ENCODE measurements at regions not wholly inside any gene's neighbourhood (a gene's known extent, or its start where the extent isn't known, plus 50 kb on each side); places are given as distances from the start of the nearest gene placed in this dataset.
"Not testable (repeated sequence)": the region's sequence is repeated elsewhere in the genome, so short reads cannot be mapped to it uniquely, and the experiment has no call there.

DNA sequence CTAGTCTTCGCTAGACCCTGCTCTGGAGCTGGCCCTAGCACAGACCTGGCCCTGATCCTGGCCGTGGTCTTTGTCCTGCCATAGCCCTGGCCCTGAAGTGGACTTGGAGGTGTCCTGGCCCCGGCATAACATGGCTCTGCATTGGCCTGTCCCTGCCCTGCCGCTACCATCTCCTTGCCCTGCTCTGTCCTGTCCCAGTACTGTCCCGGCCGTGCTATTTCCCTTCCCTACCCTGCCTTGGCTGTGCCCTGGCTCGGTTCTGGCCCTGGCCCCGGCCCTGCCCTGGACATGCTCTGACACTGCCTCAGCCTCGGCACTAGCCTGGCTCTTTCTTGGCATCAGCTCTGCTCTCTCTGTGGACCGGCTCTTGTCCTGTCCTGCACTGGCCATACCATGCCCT, 331.8 kb upstream of the PLGLB1 start:
- not testable (repeated sequence) for H3K36me3 Mint-ChIP-seq; H3K4me3 Mint-ChIP-seq; DNase-seq (ENCODE audit: low spot score in 2 of 2); ATAC-seq (ENCODE audit: low read depth); H3K27ac Mint-ChIP-seq; H3K9me3 Mint-ChIP-seq; H3K27me3 Mint-ChIP-seq; H3K4me1 Mint-ChIP-seq

GRCh38 chr2:87354102-87354501, 332.5 kb upstream of the PLGLB1 start:
- H3K4me1 Mint-ChIP-seq, result not testable (repeated sequence)

GRCh38 chr2:87360250-87360649, 338.6 kb upstream of the PLGLB1 start:
- H3K36me3 Mint-ChIP-seq; H3K27me3 Mint-ChIP-seq; H3K9me3 Mint-ChIP-seq; DNase-seq (ENCODE audit: low spot score in 2 of 2); H3K4me1 Mint-ChIP-seq; ATAC-seq (ENCODE audit: low read depth); H3K4me3 Mint-ChIP-seq; H3K27ac Mint-ChIP-seq: not testable (repeated sequence)

More at GRCh38 chr2:87354102-87354501, 332.5 kb upstream of the PLGLB1 start:
- H3K9me3 Mint-ChIP-seq; H3K36me3 Mint-ChIP-seq; H3K27ac Mint-ChIP-seq; ATAC-seq (ENCODE audit: low read depth); DNase-seq (ENCODE audit: low spot score in 2 of 2); H3K4me3 Mint-ChIP-seq; H3K27me3 Mint-ChIP-seq: not testable (repeated sequence)

DNA sequence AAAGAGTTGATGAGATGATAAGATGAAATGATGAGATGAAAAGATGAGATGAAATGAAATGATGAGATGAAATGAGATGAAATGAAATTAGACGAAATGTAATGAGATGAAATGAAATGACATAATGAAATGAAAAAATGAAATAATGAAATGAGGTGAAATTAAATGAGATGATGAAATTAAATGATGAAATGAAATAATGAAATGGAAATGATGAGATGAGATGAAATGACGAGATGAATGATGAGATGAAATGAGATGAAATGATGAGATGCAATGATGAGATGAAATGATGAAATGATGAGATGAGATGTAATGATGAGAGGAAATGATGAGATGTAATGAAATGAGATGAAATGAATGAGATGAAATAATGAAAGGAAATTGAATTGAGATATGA, 339.3 kb upstream of the PLGLB1 start:
- H3K27ac Mint-ChIP-seq; H3K4me1 Mint-ChIP-seq; H3K9me3 Mint-ChIP-seq; DNase-seq (ENCODE audit: low spot score in 2 of 2); H3K36me3 Mint-ChIP-seq; H3K27me3 Mint-ChIP-seq; H3K4me3 Mint-ChIP-seq; ATAC-seq (ENCODE audit: low read depth): not testable (repeated sequence)

DNA sequence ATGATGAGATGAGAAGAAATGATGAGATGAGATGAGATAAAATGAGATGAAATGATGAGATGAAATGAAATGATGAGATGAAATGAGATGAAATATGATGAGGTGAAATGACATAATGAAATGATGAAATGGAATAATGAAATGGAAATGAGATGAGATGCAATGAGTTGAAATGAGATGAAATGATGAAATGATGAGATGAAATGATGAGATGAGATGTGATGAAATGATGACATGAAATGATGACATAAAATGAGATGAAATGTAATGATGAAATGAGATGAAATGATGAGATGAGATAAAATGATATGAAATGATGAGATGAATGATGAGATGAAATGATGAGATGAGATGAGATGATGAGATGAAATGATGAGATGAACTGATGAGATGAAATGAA, 340.2 kb upstream of the PLGLB1 start:
- H3K27me3 Mint-ChIP-seq; H3K27ac Mint-ChIP-seq; H3K36me3 Mint-ChIP-seq; ATAC-seq (ENCODE audit: low read depth); DNase-seq (ENCODE audit: low spot score in 2 of 2); H3K9me3 Mint-ChIP-seq; H3K4me1 Mint-ChIP-seq; H3K4me3 Mint-ChIP-seq: not testable (repeated sequence)

DNA sequence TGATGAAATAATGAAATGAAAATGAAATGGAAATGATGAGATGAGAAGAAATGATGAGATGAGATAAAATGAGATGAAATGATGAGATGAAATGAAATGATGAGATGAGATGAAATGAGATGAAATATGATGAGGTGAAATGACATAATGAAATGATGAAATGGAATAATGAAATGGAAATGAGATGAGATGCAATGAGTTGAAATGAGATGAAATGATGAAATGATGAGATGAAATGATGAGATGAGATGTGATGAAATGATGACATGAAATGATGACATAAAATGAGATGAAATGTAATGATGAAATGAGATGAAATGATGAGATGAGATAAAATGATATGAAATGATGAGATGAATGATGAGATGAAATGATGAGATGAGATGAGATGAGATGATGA, 342.7 kb upstream of the PLGLB1 start:
- not testable (repeated sequence) for H3K4me1 Mint-ChIP-seq; H3K36me3 Mint-ChIP-seq; H3K27me3 Mint-ChIP-seq; H3K9me3 Mint-ChIP-seq; ATAC-seq (ENCODE audit: low read depth); DNase-seq (ENCODE audit: low spot score in 2 of 2); H3K4me3 Mint-ChIP-seq; H3K27ac Mint-ChIP-seq

DNA sequence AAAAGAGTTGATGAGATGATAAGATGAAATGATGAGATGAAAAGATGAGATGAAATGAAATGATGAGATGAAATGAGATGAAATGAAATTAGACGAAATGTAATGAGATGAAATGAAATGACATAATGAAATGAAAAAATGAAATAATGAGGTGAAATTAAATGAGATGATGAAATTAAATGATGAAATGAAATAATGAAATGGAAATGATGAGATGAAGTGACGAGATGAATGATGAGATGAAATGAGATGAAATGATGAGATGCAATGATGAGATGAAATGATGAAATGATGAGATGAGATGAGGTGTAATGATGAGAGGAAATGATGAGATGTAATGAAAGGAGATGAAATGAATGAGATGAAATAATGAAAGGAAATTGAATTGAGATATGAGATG, 343.4 kb upstream of the PLGLB1 start:
- H3K27me3 Mint-ChIP-seq; H3K27ac Mint-ChIP-seq; ATAC-seq (ENCODE audit: low read depth); H3K4me1 Mint-ChIP-seq; DNase-seq (ENCODE audit: low spot score in 2 of 2); H3K9me3 Mint-ChIP-seq; H3K36me3 Mint-ChIP-seq; H3K4me3 Mint-ChIP-seq: not testable (repeated sequence)

DNA sequence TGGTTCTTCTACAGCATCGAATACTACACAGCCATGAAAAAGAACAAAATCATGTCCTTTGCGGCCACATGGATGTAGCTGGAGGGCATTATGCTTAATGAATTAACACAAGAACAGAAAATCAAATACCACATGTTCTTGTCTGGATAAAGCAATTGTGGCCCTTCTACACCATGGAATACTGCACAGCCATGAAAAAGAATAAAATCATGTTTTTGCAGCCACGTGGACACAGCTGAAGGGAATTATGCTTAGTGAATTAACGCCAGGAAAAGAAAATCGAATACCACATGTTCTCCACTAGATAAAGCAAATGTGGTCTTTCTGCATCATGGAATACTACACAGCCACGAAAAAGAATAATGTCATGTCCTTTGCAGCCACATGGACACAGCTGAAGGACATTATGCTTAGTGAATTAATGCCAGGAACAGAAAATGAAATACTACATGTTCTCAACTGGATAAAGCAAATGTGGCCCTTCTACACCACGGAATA, 361.8 kb upstream of the PLGLB2 start:
- not testable (repeated sequence) for DNase-seq (ENCODE audit: low spot score in 2 of 2); H3K36me3 Mint-ChIP-seq; H3K27ac Mint-ChIP-seq; H3K4me1 Mint-ChIP-seq; H3K4me3 Mint-ChIP-seq; H3K27me3 Mint-ChIP-seq; H3K9me3 Mint-ChIP-seq; ATAC-seq (ENCODE audit: low read depth)

GRCh38 chr2:87395784-87396183, 352.1 kb upstream of the PLGLB2 start:
- H3K4me1 Mint-ChIP-seq; ATAC-seq (ENCODE audit: low read depth); H3K27me3 Mint-ChIP-seq; H3K4me3 Mint-ChIP-seq; H3K9me3 Mint-ChIP-seq; H3K36me3 Mint-ChIP-seq; H3K27ac Mint-ChIP-seq; DNase-seq (ENCODE audit: low spot score in 2 of 2): not testable (repeated sequence)

DNA sequence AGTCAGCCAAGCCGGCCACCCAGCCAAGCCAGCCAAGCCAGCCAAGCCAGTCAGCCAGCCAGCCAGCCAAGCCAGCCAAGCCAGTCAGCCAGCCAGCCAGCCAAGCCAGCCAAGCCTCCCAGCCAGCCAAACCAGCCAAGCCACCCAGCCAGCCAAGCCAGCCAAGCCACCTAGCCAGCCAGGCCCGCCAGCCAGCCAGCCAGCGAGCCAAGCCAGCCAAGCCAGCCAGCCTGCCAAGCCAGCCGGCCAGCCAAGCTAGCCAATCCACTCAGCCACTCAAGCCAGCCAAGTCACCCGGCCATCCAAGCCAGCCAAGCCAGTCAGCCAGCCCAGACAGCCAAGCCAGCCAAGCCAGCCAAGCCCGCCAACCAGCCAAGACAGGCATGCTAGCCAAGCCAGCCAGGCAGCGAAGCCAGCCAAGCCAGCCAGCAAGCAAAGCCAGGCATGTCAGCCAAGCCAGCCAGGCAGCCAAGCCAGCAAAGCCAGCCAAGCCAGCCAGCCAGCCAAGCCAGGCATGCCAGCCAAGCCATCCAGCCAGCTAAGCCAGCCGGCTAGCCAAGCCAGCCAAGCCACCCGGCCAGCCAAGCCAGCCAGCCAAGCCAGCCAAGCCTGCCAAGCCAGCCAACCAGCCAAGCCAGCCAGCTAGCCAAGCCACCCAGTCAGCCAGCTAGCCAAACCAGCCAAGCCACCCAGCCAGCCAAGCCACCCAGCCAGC, 351.2 kb upstream of the PLGLB2 start:
- ATAC-seq (ENCODE audit: low read depth); DNase-seq (ENCODE audit: low spot score in 2 of 2); H3K27ac Mint-ChIP-seq; H3K4me1 Mint-ChIP-seq; H3K36me3 Mint-ChIP-seq; H3K9me3 Mint-ChIP-seq; H3K4me3 Mint-ChIP-seq; H3K27me3 Mint-ChIP-seq: not testable (repeated sequence)

DNA sequence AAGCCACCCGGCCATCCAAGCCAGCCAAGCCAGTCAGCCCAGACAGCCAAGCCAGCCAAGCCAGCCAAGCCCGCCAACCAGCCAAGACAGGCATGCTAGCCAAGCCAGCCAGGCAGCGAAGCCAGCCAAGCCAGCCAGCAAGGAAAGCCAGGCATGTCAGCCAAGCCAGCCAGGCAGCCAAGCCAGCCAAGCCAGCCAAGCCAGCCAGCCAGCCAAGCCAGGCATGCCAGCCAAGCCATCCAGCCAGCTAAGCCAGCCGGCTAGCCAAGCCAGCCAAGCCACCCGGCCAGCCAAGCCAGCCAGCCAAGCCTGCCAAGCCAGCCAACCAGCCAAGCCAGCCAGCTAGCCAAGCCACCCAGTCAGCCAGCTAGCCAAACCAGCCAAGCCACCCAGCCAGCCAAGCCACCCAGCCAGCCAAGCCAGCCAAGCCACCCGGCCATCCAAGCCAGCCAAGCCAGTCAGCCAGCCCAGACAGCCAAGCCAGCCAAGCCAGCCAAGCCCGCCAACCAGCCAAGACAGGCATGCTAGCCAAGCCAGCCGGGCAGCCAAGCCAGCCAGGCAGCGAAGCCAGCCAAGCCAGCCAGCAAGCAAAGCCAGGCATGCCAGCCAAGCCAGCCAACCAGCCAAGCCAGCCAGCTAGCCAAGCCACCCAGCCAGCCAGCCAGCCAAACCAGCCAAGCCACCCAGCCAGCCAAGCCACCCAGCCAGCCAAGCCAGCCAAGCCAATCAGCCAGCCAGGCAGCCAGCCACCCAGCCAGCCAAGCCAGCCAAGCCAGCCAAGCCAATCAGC, 350.4 kb upstream of the PLGLB2 start:
- H3K27me3 Mint-ChIP-seq; H3K9me3 Mint-ChIP-seq; H3K27ac Mint-ChIP-seq; H3K4me1 Mint-ChIP-seq; ATAC-seq (ENCODE audit: low read depth); H3K4me3 Mint-ChIP-seq; DNase-seq (ENCODE audit: low spot score in 2 of 2); H3K36me3 Mint-ChIP-seq: not testable (repeated sequence)

DNA sequence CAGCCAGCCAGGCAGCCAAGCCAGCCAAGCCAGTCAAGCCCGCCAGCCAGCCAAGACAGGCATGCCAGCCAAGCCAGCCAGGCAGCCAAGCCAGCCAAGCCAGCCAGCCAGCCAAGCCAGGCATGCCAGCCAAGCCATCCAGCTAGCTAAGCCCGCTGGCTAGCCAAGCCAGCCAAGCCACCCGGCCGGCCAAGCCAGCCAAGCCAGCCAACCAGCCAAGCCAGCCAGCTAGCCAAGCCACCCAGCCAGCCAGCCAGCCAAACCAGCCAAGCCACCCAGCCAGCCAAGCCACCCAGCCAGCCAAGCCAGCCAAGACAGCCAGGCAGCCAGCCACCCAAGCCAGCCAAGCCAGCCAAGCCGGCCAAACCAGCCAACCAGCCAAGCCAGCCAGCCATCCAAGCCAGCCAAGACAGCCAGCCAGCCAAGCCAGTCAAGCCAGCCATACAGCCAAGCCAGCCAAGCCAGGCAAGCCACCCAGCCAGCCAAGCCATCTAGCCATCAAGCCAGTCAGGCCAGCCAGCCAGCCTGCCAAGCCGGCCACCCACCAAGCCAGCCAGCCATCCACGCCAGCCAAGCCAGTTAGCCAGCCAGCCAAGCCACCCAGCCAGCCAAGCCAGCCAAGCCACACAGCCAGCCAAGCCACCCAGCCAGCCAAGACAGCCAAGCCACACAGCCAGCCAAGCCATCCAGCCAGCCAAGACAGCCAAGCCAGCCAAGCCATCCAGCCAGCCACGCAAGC, 349.2 kb upstream of the PLGLB2 start:
- H3K4me1 Mint-ChIP-seq; H3K27me3 Mint-ChIP-seq; ATAC-seq (ENCODE audit: low read depth); H3K27ac Mint-ChIP-seq; H3K36me3 Mint-ChIP-seq; H3K4me3 Mint-ChIP-seq; H3K9me3 Mint-ChIP-seq; DNase-seq (ENCODE audit: low spot score in 2 of 2): not testable (repeated sequence)

DNA sequence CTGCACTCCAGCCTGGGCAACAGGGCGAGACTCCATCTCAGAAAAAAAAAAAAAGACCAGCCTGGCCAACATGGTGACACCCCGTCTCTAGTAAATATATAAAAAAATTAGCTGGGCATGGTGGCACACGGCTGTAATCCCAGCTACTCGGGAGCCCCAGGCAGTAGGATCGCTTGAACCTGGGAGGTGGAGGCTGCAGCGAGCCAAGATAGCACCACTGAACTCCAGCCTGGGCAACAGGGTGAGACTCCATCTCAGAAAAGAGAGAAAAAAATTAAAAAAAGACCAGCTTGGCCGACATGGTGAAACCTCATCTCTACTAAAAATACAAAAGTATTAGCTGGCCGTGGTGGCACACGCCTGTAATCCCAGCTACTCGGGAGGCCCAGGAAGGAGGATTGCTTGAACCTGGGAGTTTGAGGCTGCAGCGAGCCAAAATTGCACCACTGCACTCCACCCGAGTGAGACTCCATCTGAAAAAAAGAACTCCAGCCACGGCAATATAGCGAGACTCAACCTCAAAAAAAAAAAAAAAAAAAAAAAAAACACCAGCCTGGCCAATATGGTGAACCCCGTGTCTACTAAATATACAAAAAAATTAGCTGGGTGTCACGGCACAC, 346.1 kb upstream of the PLGLB2 start:
- Mint-ChIP-seq H3K9me3 (no peaks in the 10 kb centered on the region), H3K4me3 (no peak overlapping the region), H3K27me3 (no peaks in the 10 kb centered on the region), H3K4me1 (no peaks in the 10 kb centered on the region), H3K36me3 (no peaks in the 10 kb centered on the region), H3K27ac (no peak overlapping the region)
- no peak for ATAC-seq (ENCODE audit: low read depth)
- DNase-seq (ENCODE audit: low spot score in 2 of 2), result peak in 1 of 2 donors; percentile 5

DNA sequence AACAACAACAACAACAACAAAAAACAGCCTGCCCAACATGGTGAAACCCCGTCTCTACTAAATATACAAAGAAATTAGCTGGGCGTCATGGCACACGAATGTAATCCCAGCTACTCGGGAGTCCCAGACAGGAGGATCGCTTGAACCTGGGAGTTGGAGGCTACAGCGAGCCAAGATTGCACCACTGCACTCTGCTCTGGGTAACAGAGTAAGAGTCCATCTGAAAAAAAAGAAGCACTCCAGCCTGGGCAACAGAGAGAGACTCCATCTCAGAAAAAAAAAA, 344.1 kb upstream of the PLGLB2 start:
- Mint-ChIP-seq H3K36me3 (no peaks in the 10 kb centered on the region), H3K27me3 (no peaks in the 10 kb centered on the region), H3K27ac (no peak overlapping the region), H3K4me1 (no peaks in the 10 kb centered on the region), H3K4me3 (no peak overlapping the region), H3K9me3 (no peaks in the 10 kb centered on the region)
- no peak for ATAC-seq (ENCODE audit: low read depth)
- DNase-seq (ENCODE audit: low spot score in 2 of 2), result no peak
